ENCODE measurements at regions not wholly inside any gene's neighbourhood (a gene's known extent, or its start where the extent isn't known, plus 50 kb on each side); places are given as distances from the start of the nearest gene placed in this dataset.

- TF ChIP-seq CTCF (IDR thresholded peaks at IDR 0.05) (no peak), EP300 (IDR thresholded peaks at IDR 0.05) (no peak), POLR2A (IDR thresholded peaks at IDR 0.05) (no peak), POLR2AphosphoS5 (IDR thresholded peaks at IDR 0.05) (no peak)
These were observed 391.3 kb downstream of the SLCO4C1 start for GRCh38 chr5:101904736-101905135.

All from suprapubic skin (tissue), 4 donors.